Endothelial cell of umbilical vein (primary cell): ENCODE measurements at regions not wholly inside any gene's neighbourhood (a gene's known extent, or its start where the extent isn't known, plus 50 kb on each side); places are given as distances from the start of the nearest gene placed in this dataset.

Experiments used
- BruUV-seq: library from RNA; stranded (reverse); fragments of 400-500 nt; replicated peaks from 2 replicates; lab custom pipeline; 2021; lab: Mats Ljungman, UMichigan
- CTCF ChIA-PET: fragments of 300-600, 350-600 bp; sonication (Branson Sonifier 250); formaldehyde crosslinking; loops from one replicate; lab custom pipeline; 2021; ENCODE audit warnings: antibody characterized with exemption, inconsistent platforms; lab: Charles Lee
- POLR2A ChIA-PET: fragments of 300-600, 350-600 bp; sonication (Branson Sonifier 250); formaldehyde crosslinking; loops from one replicate; lab custom pipeline; 2021; ENCODE audit warnings: antibody characterized with exemption, inconsistent platforms; lab: Charles Lee
- DNase-seq: peaks from one replicate; pipeline ENCODE4 v3.0.0-alpha.2; 2011; ENCODE audit warnings: low read depth, low spot score
- FAIRE-seq: peaks from 2 replicates; lab custom pipeline; 2011; peaks lifted over from hg19 to GRCh38; lab: Jason Lieb, UNC
- H2AFZ ChIP-seq: 2 replicates; pipeline ENCODE4 v1.6.0; 2012; ENCODE audit warnings: low read depth, low read length, control low read depth, inconsistent platforms
- H3K27ac ChIP-seq: 2 replicates; pipeline ENCODE4 v1.5.1; 2011; ENCODE audit warnings: low read depth, mild to moderate bottlenecking, control low read depth, low read length, moderate library complexity; ENCODE audit not compliant: insufficient read depth
- H3K27me3 ChIP-seq, 2 experiments: 2 replicates each; pipeline versions ENCODE4 v1.6.0 to v1.6.1; 2011; ENCODE audit warnings: low read length in 2 of 2, mixed read lengths in 1 of 2; ENCODE audit not compliant: control insufficient read depth in 2 of 2, insufficient read depth in 2 of 2
- H3K36me3 ChIP-seq, 2 experiments: 2 replicates in 1 of 2; 3 replicates in 1 of 2; pipeline ENCODE4 v1.5.1; 2011; ENCODE audit warnings: low read length in 2 of 2, mild to moderate bottlenecking in 1 of 2, moderate library complexity in 1 of 2; ENCODE audit not compliant: control insufficient read depth in 2 of 2, insufficient read depth in 2 of 2; ENCODE audit errors: extremely low read depth in 1 of 2
- H3K4me1 ChIP-seq: 3 replicates; pipeline ENCODE4 v1.5.1; 2011; ENCODE audit warnings: mild to moderate bottlenecking, low read length; ENCODE audit not compliant: control insufficient read depth, insufficient read depth; ENCODE audit errors: extremely low read depth
- H3K4me2 ChIP-seq: 2 replicates; pipeline ENCODE4 v1.6.1; 2011; ENCODE audit warnings: low read length, control low read depth, mixed read lengths; ENCODE audit not compliant: insufficient read depth
- H3K4me3 ChIP-seq, 3 experiments: fragments of 200-600 bp in 1 of 3; sonication (generic), shearing (Covaris generic) in 1 of 3; replicated peaks in 1 of 3; 2 replicates each; pipeline ENCODE4 v1.5.1; 2011 to 2016; ENCODE audit warnings: control low read depth in 3 of 3, low read length in 3 of 3, mild to moderate bottlenecking in 2 of 3, inconsistent platforms in 1 of 3, low read depth in 1 of 3, moderate library complexity in 1 of 3; ENCODE audit not compliant: insufficient read depth in 1 of 3
- H3K79me2 ChIP-seq: 2 replicates; pipeline ENCODE4 v1.6.0; 2012; ENCODE audit warnings: low read length, inconsistent platforms; ENCODE audit not compliant: control insufficient read depth, insufficient read depth
- H3K9ac ChIP-seq: replicated peaks from 2 replicates; pipeline ENCODE3; 2011; ENCODE audit warnings: low read length, control low read depth; ENCODE audit not compliant: insufficient read depth; ENCODE audit errors: extremely low read depth
- H3K9me1 ChIP-seq: replicated peaks from 3 replicates; pipeline ENCODE4 v1.6.0; 2011; ENCODE audit warnings: mild to moderate bottlenecking, low read length; ENCODE audit not compliant: control insufficient read depth, insufficient read depth; ENCODE audit errors: extremely low read depth
- H3K9me3 ChIP-seq: replicated peaks from 2 replicates; pipeline ENCODE4 v1.5.1; 2012; ENCODE audit warnings: low read length, inconsistent platforms; ENCODE audit not compliant: control insufficient read depth, insufficient read depth
- H4K20me1 ChIP-seq: replicated peaks from 2 replicates; pipeline ENCODE3; 2011; ENCODE audit warnings: mild to moderate bottlenecking, low read length; ENCODE audit not compliant: control insufficient read depth, insufficient read depth; ENCODE audit errors: extremely low read depth
- CTCF ChIP-seq, 2 donors: IDR thresholded peaks; 1 replicate in 1 of 2; 2 replicates in 1 of 2; pipeline ENCODE4 v1.5.1; 2011; ENCODE audit warnings: low read length in 2 of 2, mild to moderate bottlenecking in 2 of 2, moderate library complexity in 2 of 2, control low read depth in 1 of 2, inconsistent platforms in 1 of 2, low read depth in 1 of 2; ENCODE audit not compliant: insufficient read depth in 1 of 2; ENCODE audit errors: extremely low read depth in 1 of 2
- EZH2 ChIP-seq: IDR thresholded peaks from 2 replicates; pipeline ENCODE4 v1.6.1; 2012; ENCODE audit warnings: borderline replicate concordance, low read depth, mild to moderate bottlenecking, moderate library complexity, low read length, inconsistent platforms; ENCODE audit not compliant: severe bottlenecking
- FOS ChIP-seq: IDR thresholded peaks from 2 replicates; pipeline ENCODE4 v1.6.1; 2011; ENCODE audit warnings: mild to moderate bottlenecking, low read length, moderate library complexity, borderline replicate concordance; ENCODE audit not compliant: insufficient read depth
- JUN ChIP-seq: IDR thresholded peaks from 2 replicates; pipeline ENCODE4 v1.6.1; 2011; ENCODE audit warnings: borderline replicate concordance, low read depth; ENCODE audit not compliant: insufficient read length, insufficient read depth
- MAX ChIP-seq: IDR thresholded peaks from 2 replicates; pipeline ENCODE4 v1.6.1; 2011; ENCODE audit not compliant: insufficient read depth, insufficient read length
- POLR2A ChIP-seq: IDR thresholded peaks from 2 replicates; pipeline ENCODE4 v1.6.1; 2012; ENCODE audit warnings: low read depth, mild to moderate bottlenecking, control low read depth, low read length
- POLR2AphosphoS5 ChIP-seq: IDR thresholded peaks from 2 replicates; pipeline ENCODE4 v1.6.1; 2012; ENCODE audit warnings: low read depth, mild to moderate bottlenecking, control low read depth, low read length, moderate library complexity; ENCODE audit not compliant: insufficient read depth
- dilution Hi-C: fragments of 300-500 bp; cut with MboI; formaldehyde crosslinking; loops from one replicate; pipeline ENCODE4 v1.15.0; 2019; ENCODE audit warnings: low sequenced_read_pairs; ENCODE audit not compliant: extremely low pct_ligation_motif_present
- intact Hi-C: fragments of 100-400 bp; cut with micrococcal nuclease; formaldehyde crosslinking; loops from one replicate; pipeline ENCODE4 v1.10.0; 2022

- no peak overlapping the region for H3K4me3 ChIP-seq
- POLR2A ChIA-PET = no interaction called here
- H3K79me2 ChIP-seq = no peaks in the 10 kb centered on the region
- dilution Hi-C loops = loop anchor here (25.0 kb wide), 1 partner anchor 260 kb away; no protein-coding TSS in a partner anchor
- DNase-seq = no peak
- no peaks in the 10 kb centered on the region for H3K9me3 ChIP-seq
- H3K27ac ChIP-seq = no peak overlapping the region
- FAIRE-seq = no peak
- no peaks in the 10 kb centered on the region for H3K36me3 ChIP-seq
- intact Hi-C loops = no loop called here
- no peak overlapping the region for H3K4me2 ChIP-seq
- CTCF ChIA-PET = interaction anchor here (1.1 to 7.0 kb wide), 5 partner anchors 12 to 261 kb away, joined by 3 to 131 read pairs (median 5); partner anchors contain the start of gene CLDN1
- no peaks in the 10 kb centered on the region for H3K27me3 ChIP-seq
- H4K20me1 ChIP-seq = no peaks in the 10 kb centered on the region
- no peak overlapping the region for H3K9ac ChIP-seq
- H3K9me1 ChIP-seq = no peaks in the 10 kb centered on the region
- BruUV-seq = no TSS peak
- TF ChIP-seq FOS = no peak
- no peak for TF ChIP-seq MAX
- no peak for TF ChIP-seq EZH2
- no peak for TF ChIP-seq POLR2AphosphoS5
- TF ChIP-seq CTCF (IDR thresholded peaks at IDR 0.05; ENCODE audit: extremely low read depth in 1 of 2, insufficient read depth in 1 of 2, low read depth in 1 of 2, low read length in 2 of 2) = no peak
- no peak for TF ChIP-seq JUN
- no peak for TF ChIP-seq POLR2A
- peaks cover under 1% of the 10 kb centered on the region for H3K4me1 ChIP-seq
- no peak overlapping the region for H2AFZ ChIP-seq
Observed at GRCh38 chr3:190222360-190222759, 99.9 kb downstream of the CLDN1 start.
